ENCODE measurements at regions not wholly inside any gene's neighbourhood (a gene's known extent, or its start where the extent isn't known, plus 50 kb on each side); places are given as distances from the start of the nearest gene placed in this dataset.

- Histone ChIP-seq H3K27me3 (ENCODE audit: control insufficient read depth in 4 of 4, insufficient read depth in 4 of 4, low read length in 3 of 4) (no peaks in the 10 kb centered on the region), H3K9ac (ENCODE audit: low read depth in 1 of 2, low read length in 2 of 2) (no peak overlapping the region), H3K27ac (ENCODE audit: low read depth in 1 of 2, low read length in 2 of 2) (no peak overlapping the region), H3K4me1 (ENCODE audit: control insufficient read depth in 4 of 4, insufficient read depth in 4 of 4, low read length in 3 of 4) (no peaks in the 10 kb centered on the region), H3K4me3 (ENCODE audit: low read depth in 1 of 3, low read length in 3 of 3) (no peak overlapping the region), H3K36me3 (ENCODE audit: control insufficient read depth in 4 of 4, insufficient read depth in 3 of 4, low read depth in 1 of 4, low read length in 3 of 4) (no peaks in the 10 kb centered on the region), H3K9me3 (ENCODE audit: control insufficient read depth in 4 of 4, low read length in 3 of 4) (no peaks in the 10 kb centered on the region)
- TF ChIP-seq YY1 (IDR thresholded peaks at IDR 0.05) (no peak), CTCF (IDR thresholded peaks at IDR 0.05; ENCODE audit: low read depth, low read length, missing input control) (no peak), FOXA2 (IDR thresholded peaks at IDR 0.05) (no peak), NR2F2 (IDR thresholded peaks at IDR 0.05) (no peak), REST (IDR thresholded peaks at IDR 0.05) (no peak), GABPA (IDR thresholded peaks at IDR 0.05 in 1 of 2, conservative IDR thresholded peaks at IDR 0.05 in 1 of 2) (no peak), EGR1 (IDR thresholded peaks at IDR 0.05; ENCODE audit: low read depth in 2 of 2) (no peak), SP1 (IDR thresholded peaks at IDR 0.05) (no peak), RAD21 (IDR thresholded peaks at IDR 0.05) (no peak)
- DNase-seq (ENCODE audit: low spot score) = no peak
- 99% methylated on average over 1 of the region's 1 CpG for WGBS
These were observed 66.7 kb upstream of the HSPB3 start for GRCh38 chr5:54388811-54389210.

- H3K4me3 ChIP-seq (ENCODE audit: low read depth in 1 of 3, low read length in 3 of 3) = no peak overlapping the region
- H3K4me1 ChIP-seq (ENCODE audit: control insufficient read depth in 4 of 4, insufficient read depth in 4 of 4, low read length in 3 of 4) = no peaks in the 10 kb centered on the region
- no peaks in the 10 kb centered on the region for H3K9me3 ChIP-seq (ENCODE audit: control insufficient read depth in 4 of 4, low read length in 3 of 4)
- no peak for DNase-seq (ENCODE audit: low spot score)
- no peaks in the 10 kb centered on the region for H3K27me3 ChIP-seq (ENCODE audit: control insufficient read depth in 4 of 4, insufficient read depth in 4 of 4, low read length in 3 of 4)
- WGBS = 87% methylated on average over 5 of the region's 5 CpGs
- H3K9ac ChIP-seq (ENCODE audit: low read depth in 1 of 2, low read length in 2 of 2) = no peak overlapping the region
- no peaks in the 10 kb centered on the region for H3K36me3 ChIP-seq (ENCODE audit: control insufficient read depth in 4 of 4, insufficient read depth in 3 of 4, low read depth in 1 of 4, low read length in 3 of 4)
- H3K27ac ChIP-seq (ENCODE audit: low read depth in 1 of 2, low read length in 2 of 2) = no peak overlapping the region
- TF ChIP-seq RXRA (IDR thresholded peaks at IDR 0.05) (no peak), ZBTB33 (IDR thresholded peaks at IDR 0.05) (no peak)
These were observed 67.1 kb upstream of the HSPB3 start for GRCh38 chr5:54388409-54388808.
